A549 (cell line): ENCODE measurements at regions not wholly inside any gene's neighbourhood (a gene's known extent, or its start where the extent isn't known, plus 50 kb on each side); places are given as distances from the start of the nearest gene placed in this dataset.

Experiments used
- ATAC-seq, 2 experiments: fragments of 200-7000 bp in 1 of 2; fragments of >200 bp in 1 of 2; cut with Nextera tagmentation in 1 of 2; cut with Tn5 transposase in 1 of 2; 3 replicates each; pipeline versions ENCODE4 v1.8.0 to v1.9.1; 2018 to 2020; ENCODE audit warnings: mild to moderate bottlenecking in 1 of 2, moderate library complexity in 1 of 2
- CTCF ChIA-PET: fragments of 300-600 bp; sonication (Branson Sonifier 250); formaldehyde crosslinking; extraction: SDS; loops from one replicate; lab custom pipeline; 2021; ENCODE audit warnings: antibody characterized with exemption, inconsistent platforms; lab: Yijun Ruan, JAX
- POLR2A ChIA-PET: fragments of 350-600 bp; formaldehyde crosslinking; extraction: SDS; loops from one replicate; lab custom pipeline; 2021; ENCODE audit warnings: antibody characterized with exemption, inconsistent platforms; lab: Yijun Ruan, JAX
- DNase-seq, 2 experiments: peaks; one replicate each; pipeline versions ENCODE4 v3.0.0 to v3.0.0-alpha.2; 2011 to 2016; ENCODE audit warnings: low read depth in 1 of 2, low spot score in 1 of 2
- FAIRE-seq: peaks from 2 replicates; lab custom pipeline; 2011; peaks lifted over from hg19 to GRCh38; lab: Jason Lieb, UNC
- H3K27ac ChIP-seq, 2 experiments: fragments of >200 bp; sonication (Bioruptor Twin); formaldehyde crosslinking; 3 replicates each; pipeline ENCODE4 v1.5.1; 2016 to 2017
- H3K4me1 ChIP-seq: fragments of >200 bp; sonication (Bioruptor Twin); formaldehyde crosslinking; 3 replicates; pipeline ENCODE4 v1.6.1; 2016
- H3K4me2 ChIP-seq: fragments of >200 bp; sonication (Bioruptor Twin); formaldehyde crosslinking; 3 replicates; pipeline ENCODE4 v1.6.1; 2016
- H3K4me3 ChIP-seq: fragments of >200 bp; sonication (Bioruptor Twin); formaldehyde crosslinking; 3 replicates; pipeline ENCODE4 v1.5.1; 2016
- H3K9me3 ChIP-seq: fragments of >200 bp; sonication (Bioruptor Twin); formaldehyde crosslinking; 3 replicates; pipeline ENCODE4 v1.6.1; 2016
- CBX8 ChIP-seq: fragments of 200-600 bp; sonication (generic); IDR thresholded peaks from 2 replicates; pipeline ENCODE4 v1.6.1; 2016
- CHD2 ChIP-seq: fragments of 150-350 bp; IDR thresholded peaks from 2 replicates; pipeline ENCODE4 v1.6.1; 2014; ENCODE audit warnings: low read length; ENCODE audit not compliant: partially characterized antibody
- CHD4 ChIP-seq: fragments of 200-600 bp; sonication (generic); IDR thresholded peaks from 2 replicates; pipeline ENCODE4 v1.6.1; 2016; ENCODE audit warnings: antibody characterized with exemption, mild to moderate bottlenecking, borderline replicate concordance
- EHF ChIP-seq: fragments of 250-450 bp; sonication (Bioruptor Pico); IDR thresholded peaks from 2 replicates; pipeline ENCODE4 v1.5.0; 2020; ENCODE audit warnings: mild to moderate bottlenecking
- EHMT2 ChIP-seq: fragments of 200-600 bp; sonication (generic); IDR thresholded peaks from 2 replicates; pipeline ENCODE4 v1.6.1; 2016; ENCODE audit warnings: antibody characterized with exemption, low read depth, mild to moderate bottlenecking, moderate library complexity
- ELK1 ChIP-seq: fragments of 150-350 bp; IDR thresholded peaks from 2 replicates; pipeline ENCODE4 v1.6.1; 2014; ENCODE audit warnings: low read depth, mild to moderate bottlenecking, low read length
- FOSB ChIP-seq: fragments of 250-450 bp; sonication (Bioruptor Pico); IDR thresholded peaks from 2 replicates; pipeline ENCODE4 v1.5.0; 2020; ENCODE audit warnings: mild to moderate bottlenecking, moderate library complexity
- FOSL2 ChIP-seq, 2 experiments: fragments of 450-650 bp in 1 of 2; fragments of >200 bp in 1 of 2; sonication (Bioruptor Twin) in 1 of 2; formaldehyde crosslinking; IDR thresholded peaks; 2 replicates each; pipeline versions ENCODE4 v1.5.0 to v1.6.1; 2016 to 2020; ENCODE audit warnings: mild to moderate bottlenecking in 1 of 2, moderate library complexity in 1 of 2
- HMGXB4 ChIP-seq: fragments of 250-450 bp; sonication (Bioruptor Pico); IDR thresholded peaks from 2 replicates; pipeline ENCODE4 v1.5.0; 2021; ENCODE audit warnings: mild to moderate bottlenecking, moderate library complexity, borderline replicate concordance
- HOXB13 ChIP-seq: fragments of 250-450 bp; sonication (Bioruptor Pico); IDR thresholded peaks from 2 replicates; pipeline ENCODE4 v1.5.0; 2020; ENCODE audit warnings: low read depth, mild to moderate bottlenecking, moderate library complexity
- JUN ChIP-seq, 2 experiments: fragments of >200 bp; sonication (Bioruptor Twin); formaldehyde crosslinking; IDR thresholded peaks; 2 replicates in 1 of 2; 3 replicates in 1 of 2; pipeline ENCODE4 v1.6.1; 2016 to 2017
- MAFK ChIP-seq: fragments of 450-650 bp; IDR thresholded peaks from 2 replicates; pipeline ENCODE4 v1.6.1; 2014; ENCODE audit not compliant: partially characterized antibody
- MAX ChIP-seq: IDR thresholded peaks from 2 replicates; pipeline ENCODE4 v1.6.1; 2012
- MAZ ChIP-seq: fragments of 150-350 bp; IDR thresholded peaks from 2 replicates; pipeline ENCODE4 v1.6.1; 2014; ENCODE audit warnings: antibody characterized with exemption, low read depth, low read length, borderline replicate concordance
- NR3C1 ChIP-seq: fragments of >200 bp; sonication (Bioruptor Twin); formaldehyde crosslinking; IDR thresholded peaks from 3 replicates; pipeline ENCODE4 v1.6.1; 2017
- PBX3 ChIP-seq: IDR thresholded peaks from 2 replicates; pipeline ENCODE4 v1.6.1; 2012
- RAD21 ChIP-seq, 2 experiments: fragments of >200 bp in 1 of 2; sonication (Bioruptor Twin) in 1 of 2; formaldehyde crosslinking in 1 of 2; IDR thresholded peaks in 1 of 2; conservative IDR thresholded peaks in 1 of 2; 2 replicates in 1 of 2; 3 replicates in 1 of 2; pipeline ENCODE4 v1.6.1; 2012 to 2018; ENCODE audit warnings: inconsistent platforms in 1 of 2
- RFX5 ChIP-seq: fragments of 450-650 bp; IDR thresholded peaks from 2 replicates; pipeline ENCODE4 v1.7.1; 2014; ENCODE audit warnings: antibody characterized with exemption, mild to moderate bottlenecking, moderate library complexity
- RNF2 ChIP-seq: fragments of 200-600 bp; sonication (generic); IDR thresholded peaks from 2 replicates; pipeline ENCODE4 v1.6.1; 2016; ENCODE audit warnings: low read depth, mild to moderate bottlenecking, antibody characterized with exemption, moderate library complexity, borderline replicate concordance
- TFCP2L1 ChIP-seq: fragments of 250-450 bp; sonication (Bioruptor Pico); IDR thresholded peaks from 2 replicates; pipeline ENCODE4 v1.5.0; 2021; ENCODE audit warnings: mild to moderate bottlenecking
- TP53 ChIP-seq: fragments of 250-450 bp; sonication (Bioruptor Pico); IDR thresholded peaks from 2 replicates; pipeline ENCODE4 v1.5.0; 2021; ENCODE audit warnings: mild to moderate bottlenecking, moderate library complexity
- ZSCAN20 ChIP-seq: fragments of 250-450 bp; sonication (Bioruptor Pico); IDR thresholded peaks from 2 replicates; pipeline ENCODE4 v1.8.0; 2022; ENCODE audit warnings: mild to moderate bottlenecking, moderate library complexity
- WGBS: methylation state at CpG from one replicate; pipeline ENCODE4 v1.1.6; 2017; ENCODE audit errors: missing lambda C conversion rate; 5-methylcytosine and 5-hydroxymethylcytosine counted together

- TF ChIP-seq TP53 (CRISPR knock-in tag) = no peak
- TF ChIP-seq EHF (CRISPR knock-in tag) = no peak
- no peak for TF ChIP-seq PBX3
Observed at GRCh38 chr20:12798286-12798685, 210.5 kb upstream of the SPTLC3 start (continued).

GRCh38 chr20:12808006-12808567 lies 200.7 kb upstream of the SPTLC3 start:
- H3K4me2 ChIP-seq = no peak overlapping the region
- TF ChIP-seq JUN (IDR thresholded peaks at IDR 0.05) (no peak), RNF2 (no peak), TFCP2L1 (CRISPR knock-in tag) (no peak), RAD21 (conservative IDR thresholded peaks at IDR 0.05 in 1 of 2, IDR thresholded peaks at IDR 0.05 in 1 of 2) (no peak), FOSB (no peak), MAZ (no peak), NR3C1 (no peak), HMGXB4 (CRISPR knock-in tag) (no peak), HOXB13 (CRISPR knock-in tag) (no peak), MAFK (no peak), RFX5 (no peak), FOSL2 (IDR thresholded peaks at IDR 0.05) (no peak), FOSL2 (CRISPR knock-in tag; IDR thresholded peaks at IDR 0.05) (no peak), CHD2 (no peak), MAX (no peak), ZSCAN20 (CRISPR knock-in tag) (no peak), EHMT2 (no peak), CBX8 (no peak), CHD4 (no peak)
- TF ChIP-seq, all 56 proteins: peak for 0
- FAIRE-seq (no peak), DNase-seq (no peak), ATAC-seq (no peak)
- ChIA-PET CTCF (no interaction called here), POLR2A (no interaction called here)
- peaks cover 3% of the 10 kb centered on the region; the same call in 1 of the 3 replicates for H3K9me3 ChIP-seq
- H3K4me1 ChIP-seq = no peaks in the 10 kb centered on the region
- no peak overlapping the region for H3K27ac ChIP-seq
- 35% methylated on average over 2 of the region's 2 CpGs for WGBS
- no peak overlapping the region for H3K4me3 ChIP-seq

- FAIRE-seq = no peak
- DNase-seq = no peak
- 5% methylated on average over 2 of the region's 2 CpGs for WGBS
- no peaks in the 10 kb centered on the region for H3K9me3 ChIP-seq
- ATAC-seq = no peak
- no peaks in the 10 kb centered on the region for H3K4me1 ChIP-seq
- POLR2A ChIA-PET = no interaction called here
- CTCF ChIA-PET = interaction anchor here (0.6 kb wide), 1 partner anchor 33 kb away, joined by 4 read pairs; no protein-coding TSS in a partner anchor
- H3K4me2 ChIP-seq = no peak overlapping the region
- no peak overlapping the region for H3K4me3 ChIP-seq
- TF ChIP-seq ELK1 = no peak
- TF ChIP-seq TFCP2L1 (CRISPR knock-in tag) = no peak
- TF ChIP-seq MAFK = no peak
- TF ChIP-seq, all 56 proteins: peak for 0
- H3K27ac ChIP-seq = no peak overlapping the region
Observed at GRCh38 chr20:12815231-12815768, 193.5 kb upstream of the SPTLC3 start.
